WTC11 (cell line): ENCODE measurements at regions not wholly inside any gene's neighbourhood (a gene's known extent, or its start where the extent isn't known, plus 50 kb on each side); places are given as distances from the start of the nearest gene placed in this dataset.

Source experiments
- ATAC-seq: fragments of 200-7000 bp; cut with Tn5 transposase; 2 replicates; pipeline ENCODE4 v1.10.0; 2021; ENCODE audit warnings: mild to moderate bottlenecking, moderate library complexity
- CTCF ChIA-PET: fragments of 300-600 bp; sonication (Branson Sonifier 250); formaldehyde crosslinking; loops from one replicate; lab custom pipeline; 2021; ENCODE audit warnings: antibody characterized with exemption; lab: Charles Lee
- POLR2A ChIA-PET: fragments of 350-600 bp; sonication (Branson Sonifier 250); formaldehyde crosslinking; loops from one replicate; lab custom pipeline; 2021; ENCODE audit warnings: antibody characterized with exemption; lab: Charles Lee
- DNase-seq: peaks from one replicate; pipeline ENCODE4 v3.0.0; 2021; ENCODE audit warnings: low spot score
- H3K27ac Mint-ChIP-seq: 2 replicates; pipeline ENCODE4 v1.8.0; 2021; ENCODE audit warnings: mixed read lengths
- H3K27me3 Mint-ChIP-seq: 2 replicates; pipeline ENCODE4 v1.8.0; 2021; ENCODE audit warnings: low read depth, mild to moderate bottlenecking, moderate library complexity, mixed read lengths
- H3K36me3 Mint-ChIP-seq: 2 replicates; pipeline ENCODE4 v1.8.0; 2021; ENCODE audit warnings: mixed read lengths
- H3K4me1 Mint-ChIP-seq: 2 replicates; pipeline ENCODE4 v1.8.0; 2022; ENCODE audit warnings: mixed read lengths
- H3K4me3 Mint-ChIP-seq: 2 replicates; pipeline ENCODE4 v1.8.0; 2021; ENCODE audit warnings: mild to moderate bottlenecking, moderate library complexity, mixed read lengths
- H3K9me3 Mint-ChIP-seq: 2 replicates; pipeline ENCODE4 v1.8.0; 2021; ENCODE audit warnings: mixed read lengths
- ERG ChIP-seq: fragments of 250-450 bp; sonication (Bioruptor Pico); IDR thresholded peaks from 2 replicates; pipeline ENCODE4 v1.8.0; 2021; ENCODE audit warnings: mild to moderate bottlenecking
- GTF2I ChIP-seq: fragments of 250-450 bp; sonication (Bioruptor Pico); conservative IDR thresholded peaks from 2 replicates; pipeline ENCODE4 v1.4.0; 2021; ENCODE audit warnings: mild to moderate bottlenecking
- MLX ChIP-seq: sonication (generic); formaldehyde crosslinking; IDR thresholded peaks from 2 replicates; pipeline ENCODE4 v1.8.1; 2023; ENCODE audit warnings: mild to moderate bottlenecking, missing genetic modification reagents, moderate library complexity
- MXD4 ChIP-seq: fragments of 250-450 bp; sonication (Bioruptor Pico); IDR thresholded peaks from 2 replicates; pipeline ENCODE4 v1.8.0; 2021; ENCODE audit warnings: mild to moderate bottlenecking, moderate library complexity, borderline replicate concordance
- NR3C1 ChIP-seq: sonication (generic); formaldehyde crosslinking; conservative IDR thresholded peaks from 2 replicates; pipeline ENCODE4 v1.8.1; 2023; ENCODE audit warnings: low read depth, mild to moderate bottlenecking, missing genetic modification reagents
- PREB ChIP-seq: sonication (generic); formaldehyde crosslinking; IDR thresholded peaks from 2 replicates; pipeline ENCODE4 v1.8.1; 2022; ENCODE audit warnings: mild to moderate bottlenecking, missing genetic modification reagents, moderate library complexity, borderline replicate concordance
- SMAD3 ChIP-seq: sonication (generic); formaldehyde crosslinking; IDR thresholded peaks from 2 replicates; pipeline ENCODE4 v1.8.0; 2022; ENCODE audit warnings: missing genetic modification reagents, mild to moderate bottlenecking, borderline replicate concordance
- ZNF396 ChIP-seq: fragments of 250-450 bp; sonication (Bioruptor Pico); IDR thresholded peaks from 2 replicates; pipeline ENCODE4 v1.8.0; 2021; ENCODE audit warnings: mild to moderate bottlenecking, moderate library complexity, borderline replicate concordance
- ZNF532 ChIP-seq: fragments of 250-450 bp; sonication (Bioruptor Pico); IDR thresholded peaks from 2 replicates; pipeline ENCODE4 v1.9.0; 2021; ENCODE audit warnings: mild to moderate bottlenecking, borderline replicate concordance
- TF ChIP-seq, protein P1 (sequence below): sonication (generic); formaldehyde crosslinking; conservative IDR thresholded peaks from 2 replicates; pipeline ENCODE4 v1.8.1; 2023; ENCODE audit warnings: mild to moderate bottlenecking, low read depth, missing genetic modification reagents, moderate library complexity
- TF ChIP-seq, protein P2 (sequence below): sonication (generic); formaldehyde crosslinking; IDR thresholded peaks from 2 replicates; pipeline ENCODE4 v1.8.0; 2023; ENCODE audit warnings: missing genetic modification reagents, mild to moderate bottlenecking, borderline replicate concordance
- TF ChIP-seq, protein P3 (sequence below): sonication (generic); formaldehyde crosslinking; IDR thresholded peaks from 2 replicates; pipeline ENCODE4 v1.8.1; 2022; ENCODE audit warnings: low read depth, missing genetic modification reagents, borderline replicate concordance
- TF ChIP-seq, protein P4 (sequence below): sonication (generic); formaldehyde crosslinking; conservative IDR thresholded peaks from 2 replicates; pipeline ENCODE4 v1.8.1; 2022; ENCODE audit warnings: mild to moderate bottlenecking, missing genetic modification reagents

- peaks cover under 1% of the 10 kb centered on the region; the same call in 1 of the 2 replicates for H3K36me3 Mint-ChIP-seq
- ATAC-seq, result no peak
- TF ChIP-seq, protein P1, sequence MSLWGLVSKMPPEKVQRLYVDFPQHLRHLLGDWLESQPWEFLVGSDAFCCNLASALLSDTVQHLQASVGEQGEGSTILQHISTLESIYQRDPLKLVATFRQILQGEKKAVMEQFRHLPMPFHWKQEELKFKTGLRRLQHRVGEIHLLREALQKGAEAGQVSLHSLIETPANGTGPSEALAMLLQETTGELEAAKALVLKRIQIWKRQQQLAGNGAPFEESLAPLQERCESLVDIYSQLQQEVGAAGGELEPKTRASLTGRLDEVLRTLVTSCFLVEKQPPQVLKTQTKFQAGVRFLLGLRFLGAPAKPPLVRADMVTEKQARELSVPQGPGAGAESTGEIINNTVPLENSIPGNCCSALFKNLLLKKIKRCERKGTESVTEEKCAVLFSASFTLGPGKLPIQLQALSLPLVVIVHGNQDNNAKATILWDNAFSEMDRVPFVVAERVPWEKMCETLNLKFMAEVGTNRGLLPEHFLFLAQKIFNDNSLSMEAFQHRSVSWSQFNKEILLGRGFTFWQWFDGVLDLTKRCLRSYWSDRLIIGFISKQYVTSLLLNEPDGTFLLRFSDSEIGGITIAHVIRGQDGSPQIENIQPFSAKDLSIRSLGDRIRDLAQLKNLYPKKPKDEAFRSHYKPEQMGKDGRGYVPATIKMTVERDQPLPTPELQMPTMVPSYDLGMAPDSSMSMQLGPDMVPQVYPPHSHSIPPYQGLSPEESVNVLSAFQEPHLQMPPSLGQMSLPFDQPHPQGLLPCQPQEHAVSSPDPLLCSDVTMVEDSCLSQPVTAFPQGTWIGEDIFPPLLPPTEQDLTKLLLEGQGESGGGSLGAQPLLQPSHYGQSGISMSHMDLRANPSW (CRISPR knock-in tag), result no peak
- no peak for TF ChIP-seq ZNF532 (CRISPR knock-in tag)
- TF ChIP-seq MXD4 (CRISPR knock-in tag), result no peak
- no peak for TF ChIP-seq GTF2I
- no peak for TF ChIP-seq ZNF396
- no peak for TF ChIP-seq SMAD3 (CRISPR knock-in tag)
- TF ChIP-seq, protein P2, sequence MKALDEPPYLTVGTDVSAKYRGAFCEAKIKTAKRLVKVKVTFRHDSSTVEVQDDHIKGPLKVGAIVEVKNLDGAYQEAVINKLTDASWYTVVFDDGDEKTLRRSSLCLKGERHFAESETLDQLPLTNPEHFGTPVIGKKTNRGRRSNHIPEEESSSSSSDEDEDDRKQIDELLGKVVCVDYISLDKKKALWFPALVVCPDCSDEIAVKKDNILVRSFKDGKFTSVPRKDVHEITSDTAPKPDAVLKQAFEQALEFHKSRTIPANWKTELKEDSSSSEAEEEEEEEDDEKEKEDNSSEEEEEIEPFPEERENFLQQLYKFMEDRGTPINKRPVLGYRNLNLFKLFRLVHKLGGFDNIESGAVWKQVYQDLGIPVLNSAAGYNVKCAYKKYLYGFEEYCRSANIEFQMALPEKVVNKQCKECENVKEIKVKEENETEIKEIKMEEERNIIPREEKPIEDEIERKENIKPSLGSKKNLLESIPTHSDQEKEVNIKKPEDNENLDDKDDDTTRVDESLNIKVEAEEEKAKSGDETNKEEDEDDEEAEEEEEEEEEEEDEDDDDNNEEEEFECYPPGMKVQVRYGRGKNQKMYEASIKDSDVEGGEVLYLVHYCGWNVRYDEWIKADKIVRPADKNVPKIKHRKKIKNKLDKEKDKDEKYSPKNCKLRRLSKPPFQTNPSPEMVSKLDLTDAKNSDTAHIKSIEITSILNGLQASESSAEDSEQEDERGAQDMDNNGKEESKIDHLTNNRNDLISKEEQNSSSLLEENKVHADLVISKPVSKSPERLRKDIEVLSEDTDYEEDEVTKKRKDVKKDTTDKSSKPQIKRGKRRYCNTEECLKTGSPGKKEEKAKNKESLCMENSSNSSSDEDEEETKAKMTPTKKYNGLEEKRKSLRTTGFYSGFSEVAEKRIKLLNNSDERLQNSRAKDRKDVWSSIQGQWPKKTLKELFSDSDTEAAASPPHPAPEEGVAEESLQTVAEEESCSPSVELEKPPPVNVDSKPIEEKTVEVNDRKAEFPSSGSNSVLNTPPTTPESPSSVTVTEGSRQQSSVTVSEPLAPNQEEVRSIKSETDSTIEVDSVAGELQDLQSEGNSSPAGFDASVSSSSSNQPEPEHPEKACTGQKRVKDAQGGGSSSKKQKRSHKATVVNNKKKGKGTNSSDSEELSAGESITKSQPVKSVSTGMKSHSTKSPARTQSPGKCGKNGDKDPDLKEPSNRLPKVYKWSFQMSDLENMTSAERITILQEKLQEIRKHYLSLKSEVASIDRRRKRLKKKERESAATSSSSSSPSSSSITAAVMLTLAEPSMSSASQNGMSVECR, result no peak
- TF ChIP-seq, protein P3, sequence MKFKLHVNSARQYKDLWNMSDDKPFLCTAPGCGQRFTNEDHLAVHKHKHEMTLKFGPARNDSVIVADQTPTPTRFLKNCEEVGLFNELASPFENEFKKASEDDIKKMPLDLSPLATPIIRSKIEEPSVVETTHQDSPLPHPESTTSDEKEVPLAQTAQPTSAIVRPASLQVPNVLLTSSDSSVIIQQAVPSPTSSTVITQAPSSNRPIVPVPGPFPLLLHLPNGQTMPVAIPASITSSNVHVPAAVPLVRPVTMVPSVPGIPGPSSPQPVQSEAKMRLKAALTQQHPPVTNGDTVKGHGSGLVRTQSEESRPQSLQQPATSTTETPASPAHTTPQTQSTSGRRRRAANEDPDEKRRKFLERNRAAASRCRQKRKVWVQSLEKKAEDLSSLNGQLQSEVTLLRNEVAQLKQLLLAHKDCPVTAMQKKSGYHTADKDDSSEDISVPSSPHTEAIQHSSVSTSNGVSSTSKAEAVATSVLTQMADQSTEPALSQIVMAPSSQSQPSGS (CRISPR knock-in tag), result no peak
- no peak for TF ChIP-seq PREB (CRISPR knock-in tag)
- TF ChIP-seq ERG (CRISPR knock-in tag), result no peak
- no peak for TF ChIP-seq NR3C1 (CRISPR knock-in tag)
- no peak for TF ChIP-seq MLX
- TF ChIP-seq, protein P4, sequence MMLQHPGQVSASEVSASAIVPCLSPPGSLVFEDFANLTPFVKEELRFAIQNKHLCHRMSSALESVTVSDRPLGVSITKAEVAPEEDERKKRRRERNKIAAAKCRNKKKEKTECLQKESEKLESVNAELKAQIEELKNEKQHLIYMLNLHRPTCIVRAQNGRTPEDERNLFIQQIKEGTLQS (CRISPR knock-in tag), result no peak
Observed at GRCh38 chr7:67696124-67696523, 699.5 kb downstream of the TYW1 start.

More at GRCh38 chr7:67696124-67696523, 699.5 kb downstream of the TYW1 start:
- Mint-ChIP-seq H3K27ac (no peak overlapping the region), H3K9me3 (peaks cover 2% of the 10 kb centered on the region), H3K4me3 (no peak overlapping the region), H3K27me3 (no peaks in the 10 kb centered on the region), H3K4me1 (no peaks in the 10 kb centered on the region)
- ChIA-PET POLR2A (interaction anchor here (0.6 kb wide), 1 partner anchor 13 kb away, joined by 3 read pairs; no protein-coding TSS in a partner anchor), CTCF (interaction anchor here (1.8 kb wide), 1 partner anchor 71 kb away, joined by 7 read pairs; no protein-coding TSS in a partner anchor)
- DNase-seq, result no peak
